ENCODE measurements at regions not wholly inside any gene's neighbourhood (a gene's known extent, or its start where the extent isn't known, plus 50 kb on each side); places are given as distances from the start of the nearest gene placed in this dataset.

- no peak for DNase-seq
Measured at GRCh38 chr6:155970472-155970871, 514.8 kb upstream of the NOX3 start.

- no peak for DNase-seq
Measured at GRCh38 chr6:155968921-155969320, 513.3 kb upstream of the NOX3 start.

GRCh38 chr6:155967322-155967721 lies 511.7 kb upstream of the NOX3 start:
- no peak for DNase-seq

GRCh38 chr6:155964544-155964943 lies 508.9 kb upstream of the NOX3 start:
- no peak for DNase-seq

GRCh38 chr6:155962276-155962675 lies 506.6 kb upstream of the NOX3 start:
- no peak for DNase-seq

- DNase-seq = no peak
Measured at GRCh38 chr6:155959898-155960495, 504.4 kb upstream of the NOX3 start.

GRCh38 chr6:155958550-155958949 lies 502.9 kb upstream of the NOX3 start:
- no peak for DNase-seq

GRCh38 chr6:155955038-155955437 lies 499.4 kb upstream of the NOX3 start:
- DNase-seq = no peak

GRCh38 chr6:155954149-155954548 lies 498.5 kb upstream of the NOX3 start:
- DNase-seq = no peak

- no peak for DNase-seq
Measured at GRCh38 chr6:155949256-155949655, 493.6 kb upstream of the NOX3 start.

- no peak for DNase-seq
Measured at GRCh38 chr6:155946860-155947259, 491.2 kb upstream of the NOX3 start.

- DNase-seq = no peak
Measured at GRCh38 chr6:155943635-155944034, 488.0 kb upstream of the NOX3 start.

GRCh38 chr6:155939253-155939652 lies 483.6 kb upstream of the NOX3 start:
- DNase-seq = no peak

GRCh38 chr6:155936551-155936950 lies 480.9 kb upstream of the NOX3 start:
- no peak for DNase-seq

- DNase-seq = no peak
Measured at GRCh38 chr6:155936127-155936526, 480.5 kb upstream of the NOX3 start.

- DNase-seq = no peak
Measured at GRCh38 chr6:155916846-155917624, 461.4 kb upstream of the NOX3 start.

- no peak for DNase-seq
Measured at GRCh38 chr6:155915651-155916050, 460.0 kb upstream of the NOX3 start.

GRCh38 chr6:155913816-155914215 lies 458.2 kb upstream of the NOX3 start:
- no peak for DNase-seq

- DNase-seq = no peak
Measured at GRCh38 chr6:155909710-155910109, 454.1 kb upstream of the NOX3 start.

- no peak for DNase-seq
Measured at GRCh38 chr6:155895641-155896040, 440.0 kb upstream of the NOX3 start.

- DNase-seq = no peak
Measured at GRCh38 chr6:155894758-155895157, 439.1 kb upstream of the NOX3 start.

- no peak for DNase-seq
Measured at GRCh38 chr6:155894262-155894661, 438.6 kb upstream of the NOX3 start.

- DNase-seq = no peak
Measured at GRCh38 chr6:155890409-155890808, 434.8 kb upstream of the NOX3 start.

GRCh38 chr6:155889410-155889809 lies 433.8 kb upstream of the NOX3 start:
- DNase-seq = no peak

GRCh38 chr6:155887421-155887820 lies 431.8 kb upstream of the NOX3 start:
- DNase-seq = no peak

Data from CD4-positive, alpha-beta T cell treated with Interferon alpha-2 for 1 hour (primary cell).